Hypothalamus (tissue), 51 donors: ENCODE measurements at regions not wholly inside any gene's neighbourhood (a gene's known extent, or its start where the extent isn't known, plus 50 kb on each side); places are given as distances from the start of the nearest gene placed in this dataset.
A peak's percentile ranks its signal among the peaks of the same experiment; 100 is the strongest.
"Not testable (repeated sequence)": the region's sequence is repeated elsewhere in the genome, so short reads cannot be mapped to it uniquely, and the experiment has no call there.

Experiments
- DNase-seq, 51 donors: peaks; one replicate each; lab custom pipeline; 2025; lab: John Stamatoyannopoulos, UW

GRCh38 chr6:81876971-81877370 lies 124.5 kb upstream of the TENT5A start:
- no peak for DNase-seq

- no peak for DNase-seq
Observed at GRCh38 chr6:81875782-81876293, 123.4 kb upstream of the TENT5A start.

- DNase-seq = not testable (repeated sequence)
Observed at GRCh38 chr6:81869749-81870508, 117.4 kb upstream of the TENT5A start.

GRCh38 chr6:81865712-81866111 lies 113.2 kb upstream of the TENT5A start:
- DNase-seq = peak in 1 of 51 donors; percentile 0

- DNase-seq = no peak
Observed at GRCh38 chr6:81864124-81864523, 111.6 kb upstream of the TENT5A start.

- DNase-seq = no peak
Observed at GRCh38 chr6:81863123-81863522, 110.6 kb upstream of the TENT5A start.

GRCh38 chr6:81861281-81861680 lies 108.8 kb upstream of the TENT5A start:
- no peak for DNase-seq

- no peak for DNase-seq
Observed at GRCh38 chr6:81859884-81860283, 107.4 kb upstream of the TENT5A start.

- no peak for DNase-seq
Observed at GRCh38 chr6:81857812-81858211, 105.3 kb upstream of the TENT5A start.

GRCh38 chr6:81856872-81857271 lies 104.4 kb upstream of the TENT5A start:
- DNase-seq = no peak

GRCh38 chr6:81854474-81854873 lies 102.0 kb upstream of the TENT5A start:
- no peak for DNase-seq

GRCh38 chr6:81853975-81854374 lies 101.5 kb upstream of the TENT5A start:
- DNase-seq = no peak

GRCh38 chr6:81849248-81849647 lies 96.8 kb upstream of the TENT5A start:
- no peak for DNase-seq

GRCh38 chr6:81847866-81848265 lies 95.4 kb upstream of the TENT5A start:
- DNase-seq = no peak

- no peak for DNase-seq
Observed at GRCh38 chr6:81844686-81845085, 92.2 kb upstream of the TENT5A start.

- no peak for DNase-seq
Observed at GRCh38 chr6:81843302-81843701, 90.8 kb upstream of the TENT5A start.

GRCh38 chr6:81842254-81842653 lies 89.8 kb upstream of the TENT5A start:
- DNase-seq = no peak

- DNase-seq = no peak
Observed at GRCh38 chr6:81838724-81839426, 86.4 kb upstream of the TENT5A start.

- DNase-seq = no peak
Observed at GRCh38 chr6:81838031-81838430, 85.5 kb upstream of the TENT5A start.

- DNase-seq = peak in 1 of 51 donors; percentile 13
Observed at GRCh38 chr6:81834141-81834681, 81.7 kb upstream of the TENT5A start.

- DNase-seq = no peak
Observed at GRCh38 chr6:81832304-81832703, 79.8 kb upstream of the TENT5A start.

GRCh38 chr6:81831274-81831673 lies 78.8 kb upstream of the TENT5A start:
- DNase-seq = no peak
